Transverse colon (tissue), 1 donor: ENCODE measurements at regions not wholly inside any gene's neighbourhood (a gene's known extent, or its start where the extent isn't known, plus 50 kb on each side); places are given as distances from the start of the nearest gene placed in this dataset.

ENCODE experiments used
- EP300 ChIP-seq: sonication (generic); formaldehyde crosslinking; IDR thresholded peaks from one replicate; pipeline ENCODE4 v1.6.1; 2017; ENCODE audit warnings: antibody characterized with exemption, low read depth
- POLR2A ChIP-seq: fragments of 450-650 bp; IDR thresholded peaks from one replicate; pipeline ENCODE4 v1.6.1; 2016; ENCODE audit warnings: antibody characterized with exemption, mild to moderate bottlenecking, moderate library complexity

DNA sequence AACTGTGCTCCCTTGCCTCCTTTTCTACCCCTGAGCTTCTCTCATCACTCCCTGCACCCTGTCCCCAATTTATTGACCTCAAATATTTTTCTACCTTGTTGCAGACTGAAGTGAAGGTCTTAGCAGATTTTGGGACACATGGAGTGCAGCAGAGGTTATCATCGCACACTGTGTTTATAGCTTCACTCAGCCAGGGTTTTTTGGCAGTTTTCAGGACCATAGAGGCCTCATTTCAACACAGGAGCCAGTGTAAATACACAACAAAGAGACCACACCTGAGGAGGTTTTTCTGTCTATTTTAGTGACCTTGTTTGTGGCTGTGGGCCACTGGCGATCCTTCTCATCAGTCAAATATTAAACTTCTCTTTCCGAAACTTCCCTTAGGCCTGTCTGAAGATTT, 457.1 kb downstream of the SPRY1 start:
- no peak for TF ChIP-seq EP300
- no peak for TF ChIP-seq POLR2A
